Globus pallidus (tissue), 1 donor: ENCODE measurements at regions not wholly inside any gene's neighbourhood (a gene's known extent, or its start where the extent isn't known, plus 50 kb on each side); places are given as distances from the start of the nearest gene placed in this dataset.
"Not testable (repeated sequence)": the region's sequence is repeated elsewhere in the genome, so short reads cannot be mapped to it uniquely, and the experiment has no call there.

ENCODE experiments used
- DNase-seq: peaks from one replicate; pipeline ENCODE4 v3.0.0-alpha.2; 2015; ENCODE audit warnings: low spot score

DNA sequence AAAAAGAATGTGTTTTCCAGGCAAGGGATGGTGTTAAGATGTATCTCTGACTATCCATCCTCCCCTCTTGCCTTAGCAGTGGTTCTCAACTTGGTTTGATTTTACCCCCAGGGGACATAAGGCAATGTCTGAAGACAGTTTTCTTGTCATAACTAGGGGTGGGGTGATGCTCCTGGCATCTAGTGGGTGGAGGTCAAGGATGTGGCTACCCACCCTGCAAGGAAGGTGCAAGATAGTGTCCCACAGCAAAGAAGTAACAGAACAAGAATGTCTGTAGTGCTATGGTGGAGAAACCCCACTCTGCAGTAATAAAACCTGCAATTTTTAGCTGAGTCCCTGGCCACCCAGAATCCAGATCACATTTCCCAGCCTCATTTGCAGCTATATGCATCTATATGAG lies 81.2 kb upstream of the TBL1X start:
- no peak for DNase-seq

DNA sequence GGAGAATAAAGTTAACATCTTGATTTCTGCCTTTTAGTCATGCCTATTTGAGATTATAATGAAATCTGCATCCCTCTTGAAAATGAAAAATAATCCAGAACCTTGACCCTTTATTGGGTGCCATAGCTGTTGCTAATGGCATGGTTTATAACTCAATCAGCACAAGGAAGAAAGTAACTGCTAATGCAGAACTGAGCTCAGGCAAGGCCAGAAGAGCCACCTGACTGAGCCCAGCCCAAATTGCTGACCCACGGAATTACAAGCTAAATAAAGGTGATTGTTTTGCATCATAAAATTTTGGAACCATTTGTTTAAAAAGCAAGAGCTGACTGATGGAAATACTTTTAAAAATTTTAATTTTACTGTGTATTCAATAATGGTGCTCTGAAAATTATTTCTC lies 76.4 kb upstream of the TBL1X start:
- DNase-seq: no peak

DNA sequence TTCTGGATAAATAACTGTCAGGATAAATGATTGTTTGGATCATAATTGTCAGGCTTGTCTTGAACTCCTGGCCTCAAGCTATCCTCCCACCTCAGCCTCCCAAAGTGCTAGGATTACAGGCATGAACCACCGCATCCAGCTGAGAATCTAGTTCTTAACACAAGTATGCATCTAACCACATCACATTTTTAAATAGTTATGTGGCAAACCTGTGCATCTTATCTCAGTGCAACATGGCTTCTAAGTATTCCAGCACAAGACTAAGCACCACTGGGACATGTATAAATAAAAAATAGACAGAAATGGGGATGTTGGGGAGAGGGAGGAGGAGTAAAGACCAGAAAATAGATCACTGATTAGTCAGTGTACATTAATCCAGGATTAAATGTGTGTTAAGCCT lies 74.7 kb upstream of the TBL1X start:
- DNase-seq: no peak

DNA sequence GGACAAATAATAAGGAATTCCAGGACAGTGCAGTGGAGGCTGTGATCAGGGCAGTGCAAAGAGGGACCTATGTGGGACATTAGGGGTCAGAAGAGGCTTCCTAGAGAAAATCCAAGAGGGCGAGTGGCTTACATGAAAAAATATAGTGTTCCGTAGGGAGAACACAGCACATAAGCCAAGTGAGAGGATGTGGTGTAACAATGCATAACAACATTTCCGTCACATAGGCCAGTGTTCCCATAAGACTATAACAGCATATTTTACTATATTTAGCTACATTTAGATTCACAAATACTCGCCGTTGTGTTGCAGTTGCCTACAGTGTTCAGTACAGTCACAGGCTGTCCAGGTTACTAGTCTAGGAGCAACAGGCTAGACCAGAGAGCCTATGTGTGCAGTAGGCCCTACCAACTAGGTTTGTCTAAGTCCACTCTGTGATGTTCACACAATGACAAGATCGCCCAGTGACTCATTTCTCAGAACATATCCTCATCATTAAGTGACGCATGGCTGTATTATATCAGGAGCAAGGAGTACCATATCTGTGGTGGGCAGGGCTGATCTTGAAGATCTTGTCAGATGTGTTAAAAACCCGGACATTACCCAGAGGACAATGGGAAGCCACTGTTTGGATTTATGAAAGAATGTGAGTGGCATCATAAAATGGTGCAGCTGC lies 74.0 kb upstream of the TBL1X start:
- DNase-seq: no peak

DNA sequence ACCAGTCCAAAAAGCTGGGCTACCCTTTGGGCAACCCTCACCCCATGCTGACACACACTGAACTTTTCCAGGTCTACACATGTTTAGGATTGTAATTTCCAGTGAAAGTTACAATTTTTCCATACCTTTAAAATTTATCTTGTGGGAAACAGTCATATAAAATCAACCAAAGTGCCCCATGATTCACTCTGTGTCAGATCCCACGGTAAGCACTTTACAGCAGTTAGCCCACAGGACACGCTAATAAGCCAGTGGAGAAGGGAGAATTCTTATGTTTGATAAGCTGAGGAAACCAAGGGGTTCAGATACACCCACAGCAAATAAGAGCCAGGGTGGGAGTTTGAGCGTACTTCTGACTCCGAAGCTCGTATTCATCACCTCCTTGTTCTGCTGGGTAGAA lies 72.4 kb upstream of the TBL1X start:
- DNase-seq: no peak

DNA sequence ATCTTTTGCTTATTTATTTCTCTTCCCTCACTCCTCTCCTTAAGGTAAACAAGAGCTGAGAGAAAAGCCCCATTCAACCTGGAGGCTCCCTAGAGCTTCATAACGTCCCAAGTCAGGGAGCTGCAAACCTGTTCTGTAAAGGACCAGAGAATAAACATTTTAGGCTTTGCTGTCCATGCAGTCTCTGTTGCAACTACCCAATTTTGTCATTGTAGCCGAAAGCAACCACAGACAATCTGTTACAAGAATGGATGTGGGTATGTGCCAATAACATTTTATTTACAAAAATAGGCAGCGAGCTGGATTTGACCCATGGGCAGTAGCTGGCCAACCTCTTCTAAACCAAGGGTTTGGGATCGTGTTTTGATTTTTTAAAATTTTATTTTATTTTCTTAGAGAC lies 71.3 kb upstream of the TBL1X start:
- no peak for DNase-seq

DNA sequence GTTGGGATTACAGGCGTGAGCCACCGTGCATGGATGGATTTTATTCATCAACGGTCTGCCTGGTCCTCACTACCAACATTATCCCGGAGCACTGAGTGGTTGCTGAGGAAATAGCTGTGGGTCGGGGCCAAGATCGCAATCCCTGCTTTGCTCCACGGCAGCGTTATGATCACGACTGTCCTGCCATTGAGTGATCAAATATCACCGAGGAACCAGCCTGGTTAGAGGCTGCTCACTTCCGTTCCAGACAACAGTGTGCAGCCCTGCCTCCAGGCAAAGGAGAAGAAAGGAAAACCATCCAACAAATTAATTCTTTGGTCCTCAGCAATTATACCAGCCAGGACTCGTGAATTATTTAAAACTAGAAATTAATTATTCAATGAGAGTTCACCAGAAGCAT lies 70.6 kb upstream of the TBL1X start:
- DNase-seq: no peak

DNA sequence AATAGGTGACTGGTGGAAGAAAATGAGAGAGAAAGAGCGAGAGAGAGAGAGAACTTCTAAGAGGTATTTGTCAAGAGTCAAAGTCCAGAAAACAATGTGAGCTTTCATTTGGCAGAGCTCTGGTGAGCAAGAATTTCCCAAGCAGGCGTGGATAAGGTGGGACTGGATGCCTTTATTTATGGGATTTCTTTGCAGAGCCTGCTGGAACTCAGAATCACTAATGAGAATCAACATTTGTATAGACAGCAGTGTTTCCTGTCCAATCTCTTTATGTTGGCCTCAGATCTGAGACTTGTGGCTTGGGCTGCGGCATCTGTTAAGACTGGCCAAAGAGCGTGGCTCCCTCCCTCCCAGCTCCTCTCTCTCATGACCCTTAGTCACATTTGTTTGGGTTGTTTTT lies 67.9 kb upstream of the TBL1X start:
- DNase-seq: no peak

DNA sequence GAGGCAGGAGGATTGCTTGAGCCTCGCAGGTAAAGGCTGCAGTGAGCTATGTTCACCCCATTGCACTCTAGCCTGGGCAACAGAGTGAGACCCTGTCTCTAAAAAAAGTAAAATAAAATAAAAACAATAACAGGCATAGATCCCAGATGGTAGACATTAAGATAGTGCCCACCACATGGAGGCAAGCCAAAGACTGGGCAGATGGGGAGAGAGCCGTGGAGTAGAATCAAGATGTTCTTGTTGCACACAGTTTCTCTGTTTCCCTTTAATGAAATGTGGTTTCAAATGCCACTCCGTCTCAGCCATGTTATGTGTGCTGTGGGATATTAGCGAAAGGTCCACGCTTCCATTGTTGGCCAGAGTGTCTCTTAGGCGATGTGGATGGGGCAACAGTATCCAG lies 63.8 kb upstream of the TBL1X start:
- no peak for DNase-seq

DNA sequence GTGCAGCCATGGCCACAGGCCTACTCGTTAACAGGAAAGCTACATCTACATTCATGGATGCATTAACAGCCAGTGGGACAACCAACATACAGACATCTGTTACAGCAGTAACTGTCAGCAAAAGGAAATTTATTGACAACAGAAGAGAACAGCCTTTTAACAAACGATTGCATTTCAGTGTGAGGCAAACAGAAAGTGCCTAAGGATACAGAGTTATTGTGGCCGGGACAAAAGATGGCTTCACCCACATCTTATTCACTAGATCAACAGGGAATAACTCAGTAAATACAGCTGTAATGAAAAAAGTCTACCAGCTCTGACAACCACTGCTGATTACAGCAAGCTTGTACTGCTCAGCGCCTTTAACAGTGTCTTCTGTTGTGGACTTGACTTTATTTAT lies 61.5 kb upstream of the TBL1X start:
- no peak for DNase-seq

DNA sequence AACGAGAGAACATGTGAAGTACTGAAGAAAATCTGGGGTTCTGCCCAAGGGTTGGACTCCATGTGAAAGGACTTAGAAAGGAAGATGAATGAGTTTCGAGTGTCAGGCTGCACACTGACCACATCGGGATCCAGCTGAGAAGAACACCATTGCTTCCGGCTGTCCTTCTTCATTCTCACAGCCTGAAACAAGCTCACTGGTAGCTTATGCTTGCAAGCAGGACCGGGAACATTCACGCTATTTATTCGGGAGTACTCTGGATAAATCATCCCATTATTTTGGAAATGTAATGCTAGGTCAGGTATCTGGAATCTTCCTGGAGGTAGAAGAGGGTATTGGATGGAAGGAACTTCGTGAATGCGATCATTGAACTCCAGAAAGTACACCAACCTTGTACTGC lies 59.2 kb upstream of the TBL1X start:
- DNase-seq: not testable (repeated sequence)

DNA sequence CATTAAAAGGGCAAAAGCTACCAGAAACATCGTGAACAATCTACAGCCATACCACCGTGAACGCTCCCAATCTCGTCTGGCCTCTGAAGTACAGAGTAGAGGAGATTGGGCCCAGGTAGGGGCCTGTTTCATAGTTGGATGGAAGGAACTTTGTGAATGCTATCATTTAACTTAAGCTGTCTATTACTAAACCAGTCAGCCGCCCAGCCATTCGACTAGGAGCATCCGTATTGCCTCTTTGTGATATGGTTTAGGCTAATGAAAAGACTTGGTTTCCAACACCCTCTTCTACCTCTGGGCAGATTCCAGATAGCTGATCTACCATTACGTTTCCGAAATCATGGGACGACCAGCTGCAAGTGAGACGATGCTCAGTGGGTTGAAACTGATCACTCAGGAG lies 54.0 kb upstream of the TBL1X start:
- DNase-seq: not testable (repeated sequence)

DNA sequence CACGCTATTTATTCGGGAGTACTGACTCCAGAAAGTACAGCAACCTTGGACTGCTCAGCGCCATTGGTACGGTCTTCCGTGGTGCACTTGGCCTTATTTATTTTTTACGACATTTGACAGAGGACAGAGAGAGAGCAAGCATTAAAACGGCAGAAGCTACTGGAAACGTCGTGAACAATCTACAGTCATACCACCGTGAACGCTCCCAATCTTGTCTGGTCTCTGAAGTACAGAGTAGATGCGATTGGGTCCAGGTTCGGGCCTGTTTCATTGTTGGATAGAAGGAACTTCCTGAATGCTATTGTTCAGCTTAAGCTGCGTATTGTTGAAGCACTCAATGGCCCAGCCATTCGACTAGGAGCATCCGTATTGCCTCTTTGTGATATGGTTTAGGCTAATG lies 53.2 kb upstream of the TBL1X start:
- not testable (repeated sequence) for DNase-seq

DNA sequence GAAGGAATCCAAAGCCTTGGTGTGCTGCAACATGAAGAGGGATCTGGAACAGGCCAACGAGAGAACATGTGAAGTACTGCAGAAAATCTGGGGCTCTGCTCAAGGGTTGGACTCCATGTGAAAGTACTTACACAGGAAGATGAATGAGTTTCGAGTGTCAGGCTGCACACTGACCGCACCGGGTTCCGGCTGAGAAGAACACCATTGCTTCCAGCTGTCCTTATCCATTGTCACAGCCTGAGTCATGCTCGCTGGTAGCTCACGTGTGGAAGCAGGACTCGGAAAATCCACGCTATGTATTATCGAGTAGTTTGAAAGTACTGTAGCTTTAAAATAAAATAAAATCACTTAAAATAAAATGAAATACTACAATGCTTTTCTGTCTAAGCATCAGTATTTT lies 50.4 kb upstream of the TBL1X start:
- no peak for DNase-seq
